ENCODE measurements at regions not wholly inside any gene's neighbourhood (a gene's known extent, or its start where the extent isn't known, plus 50 kb on each side); places are given as distances from the start of the nearest gene placed in this dataset.

DNA sequence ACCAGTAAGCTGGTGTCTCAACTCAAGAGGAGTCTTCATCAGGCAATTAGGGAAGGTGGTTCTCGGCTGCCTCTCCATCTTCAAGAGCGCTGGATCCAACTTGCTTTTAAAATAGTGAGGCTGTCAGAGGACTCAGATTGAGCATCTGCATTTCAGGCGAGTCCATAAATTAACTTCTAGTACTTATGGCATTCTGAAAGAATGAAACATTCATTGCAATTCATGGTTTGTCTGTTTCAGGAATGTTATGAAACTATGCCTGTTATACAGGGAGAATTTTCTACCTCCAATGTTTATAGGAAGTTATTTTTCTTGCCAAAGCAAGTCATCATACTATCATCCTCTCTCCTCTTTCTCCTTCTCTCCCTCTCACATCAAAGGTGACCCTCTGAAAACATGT, 883.2 kb downstream of the SLC4A3 start:
- Histone ChIP-seq H3K27me3 (ENCODE audit: insufficient read depth, low read depth, low read length) (no peaks in the 10 kb centered on the region), H3K4me3 (ENCODE audit: low read length) (no peak overlapping the region), H2AFZ (ENCODE audit: low read depth, low read length) (no peak overlapping the region), H3K27ac (ENCODE audit: low read length) (no peak overlapping the region), H3K9me3 (ENCODE audit: low read length) (no peaks in the 10 kb centered on the region), H3F3A (ENCODE audit: insufficient read depth, low read length, poor library complexity, severe bottlenecking) (no peaks in the 10 kb centered on the region), H3K4me2 (ENCODE audit: low read length) (no peak overlapping the region), H3K79me2 (replicated peaks; ENCODE audit: insufficient read depth, low read length) (no peaks in the 10 kb centered on the region), H3K9me2 (ENCODE audit: insufficient read depth, low read length) (no peaks in the 10 kb centered on the region), H3K36me3 (ENCODE audit: insufficient read depth, low read length) (no peaks in the 10 kb centered on the region), H3K9ac (ENCODE audit: low read length) (no peak overlapping the region), H4K20me1 (ENCODE audit: insufficient read depth) (no peaks in the 10 kb centered on the region)
- no peak for TF ChIP-seq SMC3 (conservative IDR thresholded peaks at IDR 0.05; ENCODE audit: poor library complexity)
- no peak for TF ChIP-seq RAD21 (conservative IDR thresholded peaks at IDR 0.05)

DNA sequence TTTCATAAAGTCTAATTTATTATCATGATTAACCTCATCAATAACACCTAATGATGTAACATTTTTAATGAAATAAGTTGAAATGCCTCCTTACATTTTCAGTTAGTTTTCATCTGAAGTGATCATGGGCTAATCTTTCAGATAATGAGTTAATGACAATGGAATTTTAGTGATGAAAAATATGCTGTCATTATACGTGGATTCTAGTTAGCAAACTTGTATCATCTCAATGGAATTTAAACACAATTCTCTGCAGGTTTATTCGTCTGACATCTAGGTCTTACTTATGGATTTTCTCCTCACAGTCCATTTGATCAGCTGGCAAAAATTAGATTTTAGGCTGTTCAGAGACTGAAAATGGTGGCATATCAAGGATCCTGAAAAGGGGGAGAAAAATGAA, 885.0 kb downstream of the SLC4A3 start:
- Histone ChIP-seq H3K27me3 (ENCODE audit: insufficient read depth, low read depth, low read length) (no peaks in the 10 kb centered on the region), H2AFZ (ENCODE audit: low read depth, low read length) (no peak overlapping the region), H3K4me3 (ENCODE audit: low read length) (no peak overlapping the region), H3K36me3 (ENCODE audit: insufficient read depth, low read length) (no peaks in the 10 kb centered on the region), H3K9me3 (ENCODE audit: low read length) (no peaks in the 10 kb centered on the region), H3K4me2 (ENCODE audit: low read length) (no peak overlapping the region), H3K9me2 (ENCODE audit: insufficient read depth, low read length) (no peaks in the 10 kb centered on the region), H3K9ac (ENCODE audit: low read length) (no peak overlapping the region), H3F3A (ENCODE audit: insufficient read depth, low read length, poor library complexity, severe bottlenecking) (no peaks in the 10 kb centered on the region), H3K79me2 (replicated peaks; ENCODE audit: insufficient read depth, low read length) (no peaks in the 10 kb centered on the region), H3K27ac (ENCODE audit: low read length) (no peak overlapping the region), H4K20me1 (ENCODE audit: insufficient read depth) (no peaks in the 10 kb centered on the region)
- TF ChIP-seq RAD21 (conservative IDR thresholded peaks at IDR 0.05) (no peak), TAF1 (IDR thresholded peaks at IDR 0.05; ENCODE audit: low read depth) (no peak), EP300 (conservative IDR thresholded peaks at IDR 0.05; ENCODE audit: poor library complexity, severe bottlenecking) (no peak), MXI1 (conservative IDR thresholded peaks at IDR 0.05; ENCODE audit: poor library complexity, severe bottlenecking) (no peak), POLR2AphosphoS5 (IDR thresholded peaks at IDR 0.05) (no peak), EZH2 (IDR thresholded peaks at IDR 0.05; ENCODE audit: borderline replicate concordance, insufficient read depth, low read length, poor library complexity, severe bottlenecking) (no peak), SMC3 (conservative IDR thresholded peaks at IDR 0.05; ENCODE audit: poor library complexity) (no peak)
- TF ChIP-seq, protein P1, sequence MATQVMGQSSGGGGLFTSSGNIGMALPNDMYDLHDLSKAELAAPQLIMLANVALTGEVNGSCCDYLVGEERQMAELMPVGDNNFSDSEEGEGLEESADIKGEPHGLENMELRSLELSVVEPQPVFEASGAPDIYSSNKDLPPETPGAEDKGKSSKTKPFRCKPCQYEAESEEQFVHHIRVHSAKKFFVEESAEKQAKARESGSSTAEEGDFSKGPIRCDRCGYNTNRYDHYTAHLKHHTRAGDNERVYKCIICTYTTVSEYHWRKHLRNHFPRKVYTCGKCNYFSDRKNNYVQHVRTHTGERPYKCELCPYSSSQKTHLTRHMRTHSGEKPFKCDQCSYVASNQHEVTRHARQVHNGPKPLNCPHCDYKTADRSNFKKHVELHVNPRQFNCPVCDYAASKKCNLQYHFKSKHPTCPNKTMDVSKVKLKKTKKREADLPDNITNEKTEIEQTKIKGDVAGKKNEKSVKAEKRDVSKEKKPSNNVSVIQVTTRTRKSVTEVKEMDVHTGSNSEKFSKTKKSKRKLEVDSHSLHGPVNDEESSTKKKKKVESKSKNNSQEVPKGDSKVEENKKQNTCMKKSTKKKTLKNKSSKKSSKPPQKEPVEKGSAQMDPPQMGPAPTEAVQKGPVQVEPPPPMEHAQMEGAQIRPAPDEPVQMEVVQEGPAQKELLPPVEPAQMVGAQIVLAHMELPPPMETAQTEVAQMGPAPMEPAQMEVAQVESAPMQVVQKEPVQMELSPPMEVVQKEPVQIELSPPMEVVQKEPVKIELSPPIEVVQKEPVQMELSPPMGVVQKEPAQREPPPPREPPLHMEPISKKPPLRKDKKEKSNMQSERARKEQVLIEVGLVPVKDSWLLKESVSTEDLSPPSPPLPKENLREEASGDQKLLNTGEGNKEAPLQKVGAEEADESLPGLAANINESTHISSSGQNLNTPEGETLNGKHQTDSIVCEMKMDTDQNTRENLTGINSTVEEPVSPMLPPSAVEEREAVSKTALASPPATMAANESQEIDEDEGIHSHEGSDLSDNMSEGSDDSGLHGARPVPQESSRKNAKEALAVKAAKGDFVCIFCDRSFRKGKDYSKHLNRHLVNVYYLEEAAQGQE (IDR thresholded peaks at IDR 0.05; ENCODE audit: borderline replicate concordance): no peak
- TF ChIP-seq, protein P2, sequence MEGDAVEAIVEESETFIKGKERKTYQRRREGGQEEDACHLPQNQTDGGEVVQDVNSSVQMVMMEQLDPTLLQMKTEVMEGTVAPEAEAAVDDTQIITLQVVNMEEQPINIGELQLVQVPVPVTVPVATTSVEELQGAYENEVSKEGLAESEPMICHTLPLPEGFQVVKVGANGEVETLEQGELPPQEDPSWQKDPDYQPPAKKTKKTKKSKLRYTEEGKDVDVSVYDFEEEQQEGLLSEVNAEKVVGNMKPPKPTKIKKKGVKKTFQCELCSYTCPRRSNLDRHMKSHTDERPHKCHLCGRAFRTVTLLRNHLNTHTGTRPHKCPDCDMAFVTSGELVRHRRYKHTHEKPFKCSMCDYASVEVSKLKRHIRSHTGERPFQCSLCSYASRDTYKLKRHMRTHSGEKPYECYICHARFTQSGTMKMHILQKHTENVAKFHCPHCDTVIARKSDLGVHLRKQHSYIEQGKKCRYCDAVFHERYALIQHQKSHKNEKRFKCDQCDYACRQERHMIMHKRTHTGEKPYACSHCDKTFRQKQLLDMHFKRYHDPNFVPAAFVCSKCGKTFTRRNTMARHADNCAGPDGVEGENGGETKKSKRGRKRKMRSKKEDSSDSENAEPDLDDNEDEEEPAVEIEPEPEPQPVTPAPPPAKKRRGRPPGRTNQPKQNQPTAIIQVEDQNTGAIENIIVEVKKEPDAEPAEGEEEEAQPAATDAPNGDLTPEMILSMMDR (IDR thresholded peaks at IDR 0.05; ENCODE audit: poor library complexity, severe bottlenecking): no peak
